Erythroblast (primary cell): ENCODE measurements at regions not wholly inside any gene's neighbourhood (a gene's known extent, or its start where the extent isn't known, plus 50 kb on each side); places are given as distances from the start of the nearest gene placed in this dataset.
"Not testable (repeated sequence)": the region's sequence is repeated elsewhere in the genome, so short reads cannot be mapped to it uniquely, and the experiment has no call there.

ENCODE experiments used
- DNase-seq, 2 experiments: peaks; one replicate each; lab custom pipeline; 2025; lab: John Stamatoyannopoulos, UW
- GATA1 ChIP-seq: IDR thresholded peaks from 2 replicates; pipeline ENCODE4 v1.6.1; 2011; ENCODE audit warnings: low read depth, mild to moderate bottlenecking, control low read depth, low read length, moderate library complexity
- POLR2A ChIP-seq: IDR thresholded peaks from 2 replicates; pipeline ENCODE4 v1.6.1; 2011; ENCODE audit warnings: mild to moderate bottlenecking, low read length

DNA sequence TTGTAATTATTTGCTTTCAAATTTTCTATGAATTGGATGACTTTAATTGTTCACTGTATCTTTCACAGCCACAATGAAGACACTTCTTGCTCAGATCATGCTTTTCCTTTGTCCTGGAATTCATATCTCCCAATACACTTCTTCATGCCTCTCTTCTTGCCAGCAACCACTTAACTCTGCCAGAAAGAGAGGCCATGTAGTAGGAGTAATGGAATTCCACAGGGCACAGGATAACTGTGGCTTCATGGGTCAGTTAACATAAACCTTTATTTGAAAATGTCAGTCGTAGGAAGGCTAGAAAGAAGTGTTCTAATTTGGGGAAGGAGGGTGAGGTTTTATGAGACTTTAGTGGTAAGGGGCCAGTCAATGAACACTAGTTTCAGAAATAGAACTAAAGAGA is 190.3 kb downstream of the TMEM167A start:
- no peak for DNase-seq
- TF ChIP-seq POLR2A = no peak
- TF ChIP-seq GATA1 = no peak

DNA sequence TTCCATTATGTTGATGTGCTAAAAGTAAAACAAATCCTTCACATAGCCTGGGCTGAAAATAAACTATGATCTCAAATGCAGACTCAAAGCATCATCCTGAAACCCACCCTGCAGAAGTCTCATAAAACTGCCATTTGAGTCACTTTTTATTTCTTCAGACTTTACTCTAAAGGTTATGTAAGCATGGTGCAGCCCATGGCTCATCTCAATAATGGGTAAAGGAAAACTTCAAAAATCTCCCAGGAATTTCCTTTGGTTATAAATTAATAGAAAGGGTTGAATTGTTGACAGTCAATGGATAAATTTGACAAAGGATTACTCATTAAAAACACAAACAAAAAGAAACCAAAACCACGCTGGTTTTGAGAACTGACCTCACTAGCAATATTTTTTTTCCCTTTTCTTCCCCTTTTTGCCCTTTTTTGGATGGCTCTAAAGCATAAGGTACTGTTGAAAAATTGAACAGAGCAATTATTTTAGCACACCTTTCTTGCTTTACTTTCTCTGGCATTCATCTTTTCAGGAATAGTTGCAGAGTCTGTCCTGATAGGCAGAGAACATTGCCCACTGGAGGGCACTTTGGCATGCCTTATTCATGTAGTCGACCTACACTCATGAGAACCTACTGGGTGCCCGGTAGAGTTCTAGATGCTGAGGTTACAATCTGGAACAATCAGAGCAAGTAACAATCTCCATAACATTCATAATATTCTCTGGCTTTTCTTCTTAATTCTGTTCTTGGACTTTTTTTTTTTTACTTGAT is 191.4 kb downstream of the TMEM167A start:
- DNase-seq = peak in 1 of 2 experiments; percentile 1
- TF ChIP-seq GATA1 (no peak), POLR2A (no peak)

DNA sequence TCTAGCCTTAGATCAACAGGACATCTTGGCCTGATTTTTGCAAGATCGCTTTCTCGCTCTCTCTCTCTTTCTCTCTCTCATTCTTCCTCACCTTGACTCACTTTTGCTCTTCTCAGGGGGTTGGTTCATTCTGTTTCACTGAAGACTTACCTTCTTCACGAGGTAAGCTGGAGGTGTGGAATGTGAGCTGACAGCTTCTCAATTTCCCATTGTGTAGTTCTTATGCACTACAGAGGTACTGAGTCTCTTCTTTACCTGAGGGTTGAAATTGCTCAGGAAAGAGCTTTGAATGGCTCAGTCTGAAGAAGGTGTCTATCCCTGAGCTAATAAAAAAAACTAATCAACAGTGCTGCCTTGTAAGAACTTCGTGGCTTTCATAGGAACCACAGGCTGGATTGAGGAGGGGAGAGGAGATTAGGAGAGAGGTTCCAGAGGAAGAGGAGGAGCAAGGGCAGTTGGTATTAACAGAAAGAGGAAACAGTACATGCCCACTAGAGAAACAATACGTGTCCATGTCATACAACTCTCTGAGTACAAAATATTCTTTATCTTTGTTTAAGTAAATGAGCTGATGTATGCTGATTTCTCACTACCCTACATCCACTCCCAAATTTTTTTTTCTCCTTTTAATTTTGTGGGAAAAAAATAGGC is 192.2 kb downstream of the TMEM167A start:
- TF ChIP-seq POLR2A (no peak), GATA1 (no peak)
- DNase-seq = no peak

DNA sequence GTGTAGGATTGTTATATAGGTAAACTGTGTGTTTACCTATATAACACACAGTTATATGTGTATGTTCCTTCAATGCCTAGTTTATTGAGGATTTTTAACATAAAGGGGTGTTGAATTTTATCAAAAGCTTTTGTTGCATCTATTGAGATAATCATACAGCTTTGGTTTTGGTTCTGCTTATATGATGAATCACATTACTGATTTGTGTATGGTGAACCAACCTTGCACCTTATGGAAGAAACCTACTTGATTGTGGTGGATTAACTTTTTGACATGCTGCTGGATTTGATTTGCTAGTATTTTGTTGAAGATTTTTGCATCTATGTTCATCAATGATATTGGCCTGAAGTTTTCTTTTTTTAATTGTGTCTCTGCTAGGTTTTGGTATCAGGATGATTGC is 194.9 kb downstream of the TMEM167A start:
- TF ChIP-seq GATA1 (no peak), POLR2A (no peak)
- no peak for DNase-seq

DNA sequence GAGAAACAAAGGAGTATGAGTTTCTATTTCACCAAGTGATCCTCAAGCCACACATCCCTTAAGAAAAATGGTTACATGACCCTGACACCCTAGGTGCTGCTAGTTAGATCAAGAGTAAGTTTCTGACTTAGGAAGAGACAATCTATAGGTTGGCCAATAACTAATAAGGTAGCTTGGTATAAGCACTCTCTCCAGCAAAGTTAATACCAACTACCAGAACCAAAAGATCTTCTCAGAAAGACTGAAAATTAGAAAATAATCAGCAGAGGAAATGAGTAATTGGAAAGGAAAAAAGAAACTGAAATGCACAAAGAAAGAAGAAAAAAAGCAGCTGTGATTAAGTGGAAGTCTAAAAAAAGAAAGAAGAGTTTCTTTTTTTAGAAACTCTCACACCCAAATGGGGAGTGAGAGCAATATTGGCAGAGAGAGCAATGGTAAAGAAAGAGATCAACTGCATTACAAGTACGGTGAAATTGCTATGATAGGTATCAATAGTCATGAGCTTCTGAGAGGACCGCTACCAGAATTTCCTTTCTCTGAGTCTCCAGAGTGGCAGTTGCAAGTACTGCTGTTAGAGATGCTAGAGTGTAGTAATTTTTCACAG is 195.5 kb downstream of the TMEM167A start:
- DNase-seq = no peak
- TF ChIP-seq POLR2A (no peak), GATA1 (no peak)

DNA sequence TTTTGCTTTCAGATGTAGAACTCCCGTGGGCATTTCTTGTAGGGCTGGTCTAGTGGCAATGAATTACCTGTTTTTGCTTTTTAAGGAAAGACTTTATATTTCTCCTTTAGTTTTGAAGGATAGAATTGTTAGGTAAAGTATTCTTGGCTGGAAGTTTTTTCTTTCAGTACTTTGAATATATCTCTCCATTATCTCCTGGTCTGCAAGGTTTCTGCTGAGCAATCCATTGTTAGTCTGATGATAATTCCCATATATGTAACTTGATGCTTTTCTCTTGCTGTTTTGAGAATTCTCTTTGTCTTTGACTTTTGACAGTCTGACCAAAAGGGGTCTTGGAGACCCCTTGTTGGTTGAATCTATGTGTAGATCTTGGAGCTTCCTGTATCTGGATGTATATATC is 198.1 kb downstream of the TMEM167A start:
- TF ChIP-seq GATA1 (no peak), POLR2A (no peak)
- no peak for DNase-seq

DNA sequence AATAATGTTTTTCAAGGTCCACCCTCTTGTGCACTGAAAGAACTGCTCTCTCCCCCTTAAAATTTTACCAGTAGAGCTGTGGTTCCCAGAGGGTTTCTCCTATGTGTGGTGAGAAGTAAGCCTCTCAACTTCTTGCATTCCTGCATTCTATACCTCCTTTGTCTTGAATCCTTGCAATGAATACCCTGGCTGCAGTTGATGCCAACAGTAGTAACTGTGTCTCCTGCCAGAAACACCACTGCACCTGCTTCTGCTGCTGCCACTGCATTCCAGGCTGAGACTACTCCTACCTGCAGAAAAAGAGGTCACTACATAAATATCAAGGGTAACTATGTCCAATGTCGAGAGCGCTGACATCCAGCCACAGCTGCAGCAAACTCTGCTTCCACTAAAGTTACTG is 203.7 kb downstream of the TMEM167A start:
- no peak for DNase-seq
- TF ChIP-seq POLR2A (no peak), GATA1 (no peak)

DNA sequence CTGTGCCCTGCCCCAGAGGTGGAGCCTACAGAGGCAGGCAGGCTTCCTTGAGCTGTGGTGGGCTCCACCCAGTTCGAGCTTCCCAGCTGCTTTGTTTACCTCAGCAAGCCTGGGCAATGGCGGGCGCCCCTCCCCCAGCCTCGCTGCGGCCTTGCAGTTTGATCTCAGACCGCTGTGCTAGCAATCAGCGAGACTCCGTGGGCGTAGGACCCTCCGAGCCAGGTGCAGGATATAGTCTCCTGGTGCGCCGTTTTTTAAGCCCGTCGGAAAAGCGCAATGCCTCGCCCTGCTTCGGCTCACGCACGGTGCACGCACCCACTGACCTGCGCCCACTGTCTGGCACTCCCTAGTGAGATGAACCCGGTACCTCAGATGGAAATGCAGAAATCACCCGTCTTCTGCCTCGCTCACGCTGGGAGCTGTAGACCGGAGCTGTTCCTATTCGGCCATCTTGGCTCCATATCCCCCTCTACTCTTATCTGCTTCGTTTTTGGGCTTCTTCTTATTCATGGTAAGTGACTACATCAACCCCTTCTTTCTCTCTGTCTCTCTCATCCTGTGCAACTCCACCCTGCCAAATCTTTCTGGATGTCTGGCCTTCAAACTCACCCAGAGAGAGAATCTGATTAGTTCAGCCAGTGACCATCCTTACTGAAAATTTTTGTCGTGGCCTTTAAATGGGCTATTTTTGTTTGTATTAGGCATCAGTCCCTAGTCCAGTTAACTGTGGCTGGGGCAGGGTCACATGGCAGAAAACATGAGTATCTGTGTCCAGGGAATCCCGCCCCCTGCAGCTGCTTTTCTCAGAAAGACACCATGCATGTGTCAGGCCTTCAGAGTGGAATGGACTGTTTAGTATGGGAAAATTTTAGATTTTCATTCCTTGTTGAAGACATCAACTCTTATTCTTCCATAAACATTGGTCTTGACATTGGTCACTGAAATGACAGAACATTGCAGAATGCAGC is 204.6 kb downstream of the TMEM167A start:
- DNase-seq = not testable (repeated sequence)

DNA sequence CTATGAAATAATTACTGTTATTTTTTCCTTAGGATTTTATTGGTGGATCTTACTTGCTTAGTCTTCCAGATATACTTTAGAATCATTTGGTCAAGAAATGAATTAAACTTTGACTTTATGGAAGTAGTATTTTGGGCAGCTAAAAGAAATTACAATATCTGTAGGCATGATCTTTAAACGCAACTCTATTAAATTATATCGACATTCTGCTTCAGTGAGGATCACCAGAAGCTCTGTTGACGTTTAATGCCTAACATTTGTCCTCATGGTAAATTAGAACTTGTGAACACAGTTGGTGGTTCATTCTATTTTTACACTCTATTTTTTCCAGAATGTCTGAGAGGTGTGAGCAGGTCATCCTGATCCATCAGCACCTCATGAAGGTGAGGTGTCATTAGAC is 211.6 kb downstream of the TMEM167A start:
- no peak for DNase-seq
- TF ChIP-seq POLR2A (no peak), GATA1 (no peak)

DNA sequence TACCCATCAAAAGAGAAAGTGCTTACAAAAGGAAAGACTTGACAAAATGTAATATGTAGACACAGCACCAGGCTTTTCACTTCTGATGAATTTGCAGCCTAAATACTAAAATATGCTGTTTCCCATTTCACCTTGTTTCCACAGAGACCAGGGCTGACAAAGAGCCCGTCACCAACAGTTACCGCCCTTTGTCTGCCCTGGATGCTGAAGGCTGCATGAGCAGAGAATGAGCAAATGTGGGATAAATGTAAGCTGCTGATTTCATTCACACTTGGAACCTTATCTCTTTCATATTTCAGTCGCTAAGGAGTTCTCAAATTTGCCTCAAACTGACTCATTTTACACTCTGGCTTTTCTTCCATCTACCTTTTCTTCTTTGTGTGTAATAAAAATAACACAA is 213.9 kb downstream of the TMEM167A start:
- TF ChIP-seq GATA1 (no peak), POLR2A (no peak)
- DNase-seq = no peak

DNA sequence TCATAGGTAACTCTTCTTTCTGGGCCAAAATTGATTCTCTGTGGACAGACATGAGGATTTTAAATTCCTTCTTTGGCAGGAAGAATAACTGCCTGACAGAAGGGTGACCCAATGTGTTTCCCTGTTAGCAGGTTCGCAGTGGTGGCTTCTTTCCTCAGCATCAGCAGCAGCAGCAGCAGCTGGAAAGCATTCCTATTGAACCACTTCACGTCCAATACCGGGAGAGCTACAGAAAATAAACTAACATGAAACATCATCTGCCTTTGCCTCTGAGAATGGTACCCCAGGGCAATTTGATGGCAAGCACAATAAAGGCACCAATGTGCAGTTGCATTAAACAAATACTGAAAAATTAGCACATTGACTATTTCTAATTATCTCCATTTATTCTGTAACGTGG is 214.5 kb downstream of the TMEM167A start:
- no peak for DNase-seq

DNA sequence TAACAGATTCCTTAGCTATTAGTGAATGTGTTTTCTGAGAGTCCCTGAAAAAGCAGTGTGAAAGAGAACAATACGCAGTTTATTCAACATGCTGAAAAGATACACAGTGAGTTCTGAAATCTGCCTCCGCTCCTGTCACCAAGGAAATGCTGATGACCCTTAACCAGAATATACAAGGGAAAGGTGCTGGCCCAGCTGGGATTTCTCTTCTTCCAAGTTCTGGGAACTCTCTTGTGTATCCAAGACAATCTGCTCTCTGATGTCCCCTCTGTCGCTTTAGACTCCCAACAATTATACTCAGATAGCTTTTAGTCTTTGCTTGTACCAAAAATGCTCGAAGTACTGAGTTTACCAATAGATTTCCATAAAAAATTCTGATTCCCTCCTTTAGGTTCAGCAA is 214.9 kb downstream of the TMEM167A start:
- TF ChIP-seq POLR2A (no peak), GATA1 (no peak)
- DNase-seq = no peak

More for the DNA sequence above, 214.5 kb downstream of the TMEM167A start:
- no peak for TF ChIP-seq GATA1
- TF ChIP-seq POLR2A = no peak

DNA sequence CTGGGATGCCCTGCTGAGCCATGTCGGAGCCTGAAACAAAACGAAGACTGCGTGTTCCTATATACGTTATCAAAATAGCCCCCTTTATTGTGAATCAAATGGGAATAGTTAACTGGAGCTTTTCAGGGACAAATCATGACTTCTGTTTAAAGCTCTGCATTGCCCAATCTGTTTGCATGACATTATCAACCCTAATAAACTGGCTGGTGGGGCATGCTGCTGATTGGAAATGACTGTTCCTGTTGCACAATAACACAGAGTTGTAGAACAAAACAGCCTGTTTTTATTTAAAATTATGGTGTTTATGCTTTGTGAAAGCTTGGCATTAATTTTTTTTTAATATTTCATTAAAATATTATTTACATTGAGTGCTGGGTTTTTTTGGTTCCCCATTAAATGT is 215.5 kb downstream of the TMEM167A start:
- TF ChIP-seq POLR2A (no peak), GATA1 (no peak)
- no peak for DNase-seq
